ENCODE measurements at regions not wholly inside any gene's neighbourhood (a gene's known extent, or its start where the extent isn't known, plus 50 kb on each side); places are given as distances from the start of the nearest gene placed in this dataset.

- intact Hi-C loops (cut with DNase I; ENCODE audit: low total_unique reads): no loop called here
- WGBS, 2 donors: 86 to 95% methylated on average over 3 to 7 of the region's 11 CpGs
- TF ChIP-seq, protein P1, sequence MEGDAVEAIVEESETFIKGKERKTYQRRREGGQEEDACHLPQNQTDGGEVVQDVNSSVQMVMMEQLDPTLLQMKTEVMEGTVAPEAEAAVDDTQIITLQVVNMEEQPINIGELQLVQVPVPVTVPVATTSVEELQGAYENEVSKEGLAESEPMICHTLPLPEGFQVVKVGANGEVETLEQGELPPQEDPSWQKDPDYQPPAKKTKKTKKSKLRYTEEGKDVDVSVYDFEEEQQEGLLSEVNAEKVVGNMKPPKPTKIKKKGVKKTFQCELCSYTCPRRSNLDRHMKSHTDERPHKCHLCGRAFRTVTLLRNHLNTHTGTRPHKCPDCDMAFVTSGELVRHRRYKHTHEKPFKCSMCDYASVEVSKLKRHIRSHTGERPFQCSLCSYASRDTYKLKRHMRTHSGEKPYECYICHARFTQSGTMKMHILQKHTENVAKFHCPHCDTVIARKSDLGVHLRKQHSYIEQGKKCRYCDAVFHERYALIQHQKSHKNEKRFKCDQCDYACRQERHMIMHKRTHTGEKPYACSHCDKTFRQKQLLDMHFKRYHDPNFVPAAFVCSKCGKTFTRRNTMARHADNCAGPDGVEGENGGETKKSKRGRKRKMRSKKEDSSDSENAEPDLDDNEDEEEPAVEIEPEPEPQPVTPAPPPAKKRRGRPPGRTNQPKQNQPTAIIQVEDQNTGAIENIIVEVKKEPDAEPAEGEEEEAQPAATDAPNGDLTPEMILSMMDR (IDR thresholded peaks at IDR 0.05): no peak
- TF ChIP-seq POLR2A (IDR thresholded peaks at IDR 0.05): no peak
- DNase-seq (ENCODE audit: low spot score in 2 of 2): peak in 1 of 2 donors; percentile 61
- H3K4me3 ChIP-seq (ENCODE audit: low read depth, poor library complexity, severe bottlenecking): no peak overlapping the region
These were observed 52.5 kb upstream of the PPP2R2D start for GRCh38 chr10:131848296-131848695.

GRCh38 chr10:131848741-131849590 lies 51.8 kb upstream of the PPP2R2D start:
- WGBS, 2 donors: 89 to 90% methylated on average over 39 of the region's 39 CpGs
- no peak for TF ChIP-seq POLR2A (IDR thresholded peaks at IDR 0.05)
- TF ChIP-seq, protein P1 (IDR thresholded peaks at IDR 0.05): no peak
- intact Hi-C loops (cut with DNase I; ENCODE audit: low total_unique reads): no loop called here
- peak in 1 of 2 donors; percentile 77 for DNase-seq (ENCODE audit: low spot score in 2 of 2)
- no peak overlapping the region for H3K4me3 ChIP-seq (ENCODE audit: low read depth, poor library complexity, severe bottlenecking)

DNA sequence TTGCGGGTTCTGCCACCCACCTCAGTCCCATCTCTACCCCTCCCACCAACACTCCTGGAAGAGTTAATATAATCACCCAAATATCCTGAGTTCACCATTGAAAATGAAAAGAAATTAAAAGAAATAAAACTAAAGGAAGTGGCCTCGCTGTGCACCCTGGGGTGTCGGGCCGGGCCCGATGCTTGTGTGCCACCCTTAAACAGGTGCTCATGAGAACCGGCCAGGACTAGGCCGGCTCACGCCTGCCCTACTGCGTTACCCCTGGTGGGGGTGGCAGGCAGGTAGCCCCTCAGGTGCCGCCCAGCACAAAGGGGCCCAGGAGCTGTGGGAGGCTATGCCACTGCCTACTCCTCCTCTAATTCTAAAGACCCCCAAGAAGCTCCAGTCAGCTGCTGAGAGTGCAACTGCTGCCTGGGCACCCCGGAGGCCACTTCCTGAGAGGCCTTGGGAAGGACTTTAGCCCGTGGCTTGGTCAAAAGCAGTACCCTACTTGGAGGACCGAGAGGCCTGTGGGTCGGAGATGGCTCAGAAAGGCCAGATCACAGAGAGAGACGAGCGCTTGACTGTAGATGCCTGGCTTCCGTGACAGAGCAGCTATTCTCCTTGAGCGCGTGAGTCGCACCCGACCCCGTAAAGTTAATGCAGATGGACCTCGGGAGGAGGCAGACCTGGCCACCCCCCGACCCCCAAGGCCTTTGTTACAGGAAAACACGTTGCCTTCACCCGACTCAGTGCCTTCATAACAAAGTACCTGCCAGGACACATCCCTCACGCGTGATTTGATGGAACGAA lies 51.0 kb upstream of the PPP2R2D start:
- 71 to 82% methylated on average over 29 of the region's 29 CpGs for WGBS, 2 donors
- intact Hi-C loops (cut with DNase I; ENCODE audit: low total_unique reads): no loop called here
- TF ChIP-seq, protein P1 (IDR thresholded peaks at IDR 0.05): no peak
- TF ChIP-seq POLR2A (IDR thresholded peaks at IDR 0.05): no peak

GRCh38 chr10:131850383-131850870 lies 50.4 kb upstream of the PPP2R2D start:
- intact Hi-C loops (cut with DNase I; ENCODE audit: low total_unique reads): no loop called here
- TF ChIP-seq, protein P1 (IDR thresholded peaks at IDR 0.05): no peak
- TF ChIP-seq POLR2A (IDR thresholded peaks at IDR 0.05): no peak
- no peak overlapping the region for H3K4me3 ChIP-seq (ENCODE audit: low read depth, poor library complexity, severe bottlenecking)
- DNase-seq (ENCODE audit: low spot score in 2 of 2): no peak
- WGBS, 2 donors: 32 to 53% methylated on average over 6 of the region's 6 CpGs

More for the DNA sequence above, 51.0 kb upstream of the PPP2R2D start:
- DNase-seq (ENCODE audit: low spot score in 2 of 2): peak in 1 of 2 donors; percentile 72
- no peak overlapping the region for H3K4me3 ChIP-seq (ENCODE audit: low read depth, poor library complexity, severe bottlenecking)
